HG02973 (cell line): ENCODE measurements at regions not wholly inside any gene's neighbourhood (a gene's known extent, or its start where the extent isn't known, plus 50 kb on each side); places are given as distances from the start of the nearest gene placed in this dataset.

Experiments used
- ATAC-seq: cut with Tn5 transposase; IDR thresholded peaks from one replicate; pipeline ENCODE4 v1.9.1; 2021; ENCODE audit warnings: moderate library complexity; ENCODE audit not compliant: unreplicated experiment

- ATAC-seq = no peak
Observed at GRCh38 chr12:100738086-100738485, 56.5 kb upstream of the ANO4 start.

GRCh38 chr12:100741084-100741711 lies 53.4 kb upstream of the ANO4 start:
- peak; percentile 51 for ATAC-seq

GRCh38 chr12:100743060-100743459 lies 51.5 kb upstream of the ANO4 start:
- ATAC-seq = no peak
